EL (cell line): ENCODE measurements at regions not wholly inside any gene's neighbourhood (a gene's known extent, or its start where the extent isn't known, plus 50 kb on each side); places are given as distances from the start of the nearest gene placed in this dataset.

ENCODE experiments used
- DNase-seq: peaks from one replicate; pipeline ENCODE4 v3.0.0-alpha.2; 2016

GRCh38 chr3:14338898-14339458 is 63.4 kb upstream of the SLC6A6 start:
- DNase-seq: no peak

DNA sequence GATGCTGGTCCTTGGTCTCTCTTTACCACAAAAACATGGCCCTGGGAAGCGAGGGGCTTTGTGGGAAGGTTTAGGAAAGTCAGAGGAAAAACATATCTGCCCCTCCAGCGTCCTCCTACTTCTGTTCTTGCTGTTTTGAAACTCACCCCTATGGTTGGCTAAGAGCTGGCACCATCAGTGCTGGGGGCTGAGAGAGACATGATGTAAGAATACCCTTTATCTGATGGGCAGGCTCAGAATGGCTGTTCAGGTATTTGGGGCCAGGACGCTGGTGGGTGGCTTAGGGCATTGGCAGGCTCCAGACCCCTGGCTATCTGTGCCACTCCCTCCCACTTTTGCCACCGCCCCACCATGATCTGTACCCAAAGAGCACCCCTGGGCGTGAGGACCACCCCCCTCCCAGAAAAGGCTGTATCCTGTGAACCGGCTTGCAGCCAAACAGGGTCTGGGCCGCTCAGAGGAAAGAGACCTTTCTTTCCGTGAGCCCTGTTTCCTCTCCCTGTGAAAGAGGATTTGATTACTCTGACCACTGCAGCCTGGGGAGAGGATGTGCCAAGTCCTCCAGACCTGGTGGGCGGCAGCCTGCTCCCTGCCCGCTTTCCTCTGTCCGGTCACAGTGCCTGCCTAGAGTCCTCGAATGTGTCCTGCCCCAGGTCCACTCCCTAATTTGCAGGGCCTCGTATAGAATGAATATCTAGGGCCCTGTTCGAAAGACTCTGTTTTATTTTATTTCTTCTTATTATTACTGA is 61.3 kb upstream of the SLC6A6 start:
- DNase-seq: no peak

- DNase-seq: peak; percentile 19
These were observed 58.9 kb upstream of the SLC6A6 start for GRCh38 chr3:14343338-14344112.

- DNase-seq: no peak
These were observed 58.1 kb upstream of the SLC6A6 start for GRCh38 chr3:14344351-14344750.

DNA sequence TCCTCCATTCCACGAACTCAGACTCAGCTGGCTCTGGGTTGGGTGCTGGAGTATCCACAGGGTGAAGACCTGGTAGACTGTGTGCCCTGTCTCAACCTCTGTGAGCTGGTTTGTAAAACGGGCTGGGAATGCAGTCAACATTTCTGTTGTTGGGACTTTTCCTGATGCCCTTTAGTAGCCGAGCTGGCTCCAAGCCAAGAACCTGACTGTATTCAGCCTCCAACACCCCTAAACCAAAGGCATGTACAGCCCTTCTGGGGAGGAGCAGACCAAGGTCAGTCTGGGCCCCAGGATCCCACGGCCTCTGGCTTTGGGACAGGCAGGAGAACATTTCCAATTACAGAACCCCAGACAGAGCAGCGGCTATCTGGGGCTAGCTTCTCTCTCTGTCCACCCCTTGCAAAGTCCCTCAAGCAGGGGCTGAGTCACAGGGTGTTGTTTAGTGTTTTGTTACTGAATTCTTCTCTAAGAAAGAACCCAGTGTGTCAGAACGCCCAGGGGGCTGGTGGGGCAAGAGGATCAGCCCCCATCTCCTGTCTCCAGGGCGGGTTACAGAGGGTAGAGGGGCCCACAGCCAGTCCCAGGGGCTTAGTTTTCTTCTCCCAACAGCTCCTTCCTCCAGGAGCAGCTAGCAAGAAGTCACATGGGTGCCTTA is 56.8 kb upstream of the SLC6A6 start:
- peak; percentile 40 for DNase-seq

GRCh38 chr3:14346191-14346590 is 56.2 kb upstream of the SLC6A6 start:
- no peak for DNase-seq

DNA sequence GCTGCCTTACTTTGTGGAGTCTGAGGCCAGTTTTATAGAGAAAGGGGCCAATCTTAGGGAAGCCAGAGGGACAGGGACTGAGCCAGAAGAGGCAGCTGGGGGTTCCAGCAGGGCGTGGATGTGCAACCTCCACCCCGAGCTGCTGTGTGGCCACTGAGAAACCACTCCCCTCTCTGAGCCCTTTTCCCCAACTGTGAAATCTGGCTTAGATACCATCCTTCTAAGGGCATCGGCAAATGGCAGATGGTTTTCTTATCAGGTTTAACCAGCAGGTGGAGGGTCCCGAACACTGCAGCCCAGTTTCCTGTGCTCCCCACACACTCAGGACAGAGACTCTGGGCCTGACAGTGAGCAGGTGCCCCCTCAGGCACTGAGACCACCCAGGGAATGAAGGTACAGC is 55.8 kb upstream of the SLC6A6 start:
- DNase-seq: no peak

- DNase-seq: no peak
These were observed 55.3 kb upstream of the SLC6A6 start for GRCh38 chr3:14347110-14347509.

DNA sequence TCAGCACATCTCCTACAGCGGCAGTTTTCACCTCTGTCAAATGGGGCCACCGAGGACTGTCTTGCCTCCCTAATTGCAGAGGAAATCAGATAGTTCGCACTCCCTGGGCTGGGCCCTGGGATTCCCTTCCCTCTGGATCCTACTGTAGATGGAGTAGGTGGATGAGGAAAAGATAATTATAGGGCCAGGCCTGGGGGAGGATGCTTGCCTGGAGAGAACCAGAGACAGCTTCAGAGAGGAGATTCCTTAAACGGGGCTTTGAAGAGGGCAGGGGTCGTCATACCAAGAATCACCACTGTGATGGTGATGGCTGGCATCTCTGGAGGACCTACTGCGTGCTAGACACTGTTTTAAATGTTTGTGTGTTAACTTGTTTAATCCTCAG is 50.8 kb upstream of the SLC6A6 start:
- no peak for DNase-seq

- DNase-seq: peak; percentile 23
These were observed 50.3 kb upstream of the SLC6A6 start for GRCh38 chr3:14352002-14352627.
